GM23338 (cell line): ENCODE measurements at regions not wholly inside any gene's neighbourhood (a gene's known extent, or its start where the extent isn't known, plus 50 kb on each side); places are given as distances from the start of the nearest gene placed in this dataset.

ENCODE experiments used
- ATAC-seq: fragments of 200-7000 bp; cut with Tn5 transposase; 3 replicates; pipeline ENCODE4 v1.9.1; 2020
- DNase-seq: peaks from one replicate; pipeline ENCODE4 v3.0.0-alpha.2; 2015; ENCODE audit warnings: low spot score
- H2AFZ ChIP-seq: fragments of 200-600 bp; sonication (generic); 2 replicates; pipeline ENCODE4 v1.8.0; 2016; ENCODE audit warnings: antibody characterized with exemption, mild to moderate bottlenecking, moderate library complexity
- H3F3A ChIP-seq: fragments of 200-600 bp; sonication (generic); replicated peaks from 2 replicates; pipeline ENCODE4 v1.8.0; 2017; ENCODE audit warnings: antibody characterized with exemption, mixed run types, low read depth
- H3K27ac ChIP-seq: fragments of 200-600 bp; sonication (generic); 2 replicates; pipeline ENCODE4 v1.6.1; 2016; ENCODE audit warnings: low read depth
- H3K27me3 ChIP-seq: fragments of 200-600 bp; sonication (generic); 2 replicates; pipeline ENCODE4 v1.8.0; 2016; ENCODE audit warnings: mild to moderate bottlenecking, mixed run types, moderate library complexity; ENCODE audit not compliant: insufficient read depth
- H3K36me3 ChIP-seq: fragments of 200-600 bp; sonication (generic); 2 replicates; pipeline ENCODE4 v1.8.0; 2016; ENCODE audit warnings: mild to moderate bottlenecking; ENCODE audit not compliant: insufficient read depth
- H3K4me1 ChIP-seq: fragments of 200-600 bp; sonication (generic); 2 replicates; pipeline ENCODE4 v1.8.0; 2016; ENCODE audit warnings: mild to moderate bottlenecking, moderate library complexity; ENCODE audit not compliant: insufficient read depth
- H3K4me2 ChIP-seq: fragments of 200-600 bp; sonication (generic); 2 replicates; pipeline ENCODE4 v1.7.1; 2017; ENCODE audit warnings: mixed run types
- H3K4me3 ChIP-seq: fragments of 200-600 bp; sonication (generic); 2 replicates; pipeline ENCODE4 v1.6.1; 2016; ENCODE audit warnings: mixed run types
- H3K79me2 ChIP-seq: fragments of 200-600 bp; sonication (generic); replicated peaks from 2 replicates; pipeline ENCODE4 v1.8.0; 2017; ENCODE audit warnings: mild to moderate bottlenecking; ENCODE audit not compliant: insufficient read depth
- H3K9me2 ChIP-seq: fragments of 200-600 bp; sonication (generic); 2 replicates; pipeline ENCODE4 v1.8.0; 2017; ENCODE audit not compliant: insufficient read depth
- H4K20me1 ChIP-seq: fragments of 200-600 bp; sonication (generic); replicated peaks from 2 replicates; pipeline ENCODE4 v1.8.0; 2017; ENCODE audit warnings: mild to moderate bottlenecking; ENCODE audit not compliant: insufficient read depth
- H3K27ac Mint-ChIP-seq: 2 replicates; pipeline ENCODE4 v1.8.0; 2020; ENCODE audit warnings: inconsistent platforms, mild to moderate bottlenecking, moderate library complexity, mixed read lengths
- H3K27me3 Mint-ChIP-seq: 3 replicates; pipeline ENCODE4 v1.8.0; 2022; ENCODE audit warnings: low read depth, mild to moderate bottlenecking, moderate library complexity, mixed read lengths, inconsistent platforms; ENCODE audit not compliant: insufficient read depth, poor library complexity
- H3K36me3 Mint-ChIP-seq: 3 replicates; pipeline ENCODE4 v1.8.0; 2021; ENCODE audit warnings: low read depth, mild to moderate bottlenecking, inconsistent platforms, moderate library complexity, mixed read lengths
- H3K4me1 Mint-ChIP-seq: 3 replicates; pipeline ENCODE4 v1.8.0; 2020; ENCODE audit warnings: mild to moderate bottlenecking, inconsistent platforms, mixed read lengths
- H3K4me3 Mint-ChIP-seq: 3 replicates; pipeline ENCODE4 v1.8.0; 2021; ENCODE audit warnings: moderate library complexity, mild to moderate bottlenecking, inconsistent platforms, mixed read lengths
- H3K9me3 Mint-ChIP-seq: 3 replicates; pipeline ENCODE4 v1.8.0; 2020; ENCODE audit warnings: moderate library complexity, mild to moderate bottlenecking, inconsistent platforms, mixed read lengths
- CTCF ChIP-seq, 2 experiments: fragments of 200-600 bp in 1 of 2; sonication (generic) in 1 of 2; conservative IDR thresholded peaks; 2 replicates each; pipeline versions ENCODE4 v1.5.1 to v1.6.1; 2016 to 2017; ENCODE audit warnings: antibody characterized with exemption in 2 of 2, low read depth in 2 of 2, mild to moderate bottlenecking in 2 of 2, moderate library complexity in 1 of 2
- EZH2phosphoT487 ChIP-seq: fragments of 200-600 bp; sonication (generic); IDR thresholded peaks from one replicate; pipeline ENCODE4 v1.8.1; 2018; ENCODE audit warnings: antibody characterized with exemption; ENCODE audit not compliant: unreplicated experiment
- JUNB ChIP-seq: IDR thresholded peaks from one replicate; pipeline ENCODE4 v1.6.1; 2016; ENCODE audit warnings: antibody characterized with exemption; ENCODE audit not compliant: unreplicated experiment
- NANOG ChIP-seq: IDR thresholded peaks from 2 replicates; pipeline ENCODE4 v1.6.1; 2016; ENCODE audit warnings: antibody characterized with exemption, borderline replicate concordance
- POLR2AphosphoS5 ChIP-seq: IDR thresholded peaks from 2 replicates; pipeline ENCODE4 v1.6.1; 2016; ENCODE audit warnings: antibody characterized with exemption, low read depth
- ZNF114 ChIP-seq: fragments of 250-450 bp; sonication (Bioruptor Pico); IDR thresholded peaks from 2 replicates; pipeline ENCODE4 v1.5.0; 2020; ENCODE audit warnings: mild to moderate bottlenecking, moderate library complexity
- ZNF331 ChIP-seq: fragments of 250-450 bp; sonication (Bioruptor Pico); IDR thresholded peaks from 2 replicates; pipeline ENCODE4 v1.5.0; 2020; ENCODE audit warnings: low read depth, mild to moderate bottlenecking, moderate library complexity
- TF ChIP-seq, protein P1 (sequence below): IDR thresholded peaks from one replicate; pipeline ENCODE4 v1.6.1; 2018; ENCODE audit warnings: antibody characterized with exemption; ENCODE audit not compliant: unreplicated experiment

- H3K79me2 ChIP-seq: no peaks in the 10 kb centered on the region
- peaks cover 3% of the 10 kb centered on the region for H3K27me3 Mint-ChIP-seq
- peaks cover 3% of the 10 kb centered on the region for H3K36me3 Mint-ChIP-seq
- no peak overlapping the region for H2AFZ ChIP-seq
- H4K20me1 ChIP-seq: no peaks in the 10 kb centered on the region
- no peaks in the 10 kb centered on the region for H3K36me3 ChIP-seq
- H3K4me3 ChIP-seq: no peak overlapping the region
- H3K4me1 Mint-ChIP-seq: peaks cover 32% of the 10 kb centered on the region
- TF ChIP-seq JUNB (no peak), POLR2AphosphoS5 (no peak), ZNF114 (CRISPR knock-in tag) (no peak), CTCF (conservative IDR thresholded peaks at IDR 0.05; ENCODE audit: low read depth in 2 of 2) (no peak), NANOG (no peak), ZNF331 (CRISPR knock-in tag) (no peak)
- TF ChIP-seq, protein P1, sequence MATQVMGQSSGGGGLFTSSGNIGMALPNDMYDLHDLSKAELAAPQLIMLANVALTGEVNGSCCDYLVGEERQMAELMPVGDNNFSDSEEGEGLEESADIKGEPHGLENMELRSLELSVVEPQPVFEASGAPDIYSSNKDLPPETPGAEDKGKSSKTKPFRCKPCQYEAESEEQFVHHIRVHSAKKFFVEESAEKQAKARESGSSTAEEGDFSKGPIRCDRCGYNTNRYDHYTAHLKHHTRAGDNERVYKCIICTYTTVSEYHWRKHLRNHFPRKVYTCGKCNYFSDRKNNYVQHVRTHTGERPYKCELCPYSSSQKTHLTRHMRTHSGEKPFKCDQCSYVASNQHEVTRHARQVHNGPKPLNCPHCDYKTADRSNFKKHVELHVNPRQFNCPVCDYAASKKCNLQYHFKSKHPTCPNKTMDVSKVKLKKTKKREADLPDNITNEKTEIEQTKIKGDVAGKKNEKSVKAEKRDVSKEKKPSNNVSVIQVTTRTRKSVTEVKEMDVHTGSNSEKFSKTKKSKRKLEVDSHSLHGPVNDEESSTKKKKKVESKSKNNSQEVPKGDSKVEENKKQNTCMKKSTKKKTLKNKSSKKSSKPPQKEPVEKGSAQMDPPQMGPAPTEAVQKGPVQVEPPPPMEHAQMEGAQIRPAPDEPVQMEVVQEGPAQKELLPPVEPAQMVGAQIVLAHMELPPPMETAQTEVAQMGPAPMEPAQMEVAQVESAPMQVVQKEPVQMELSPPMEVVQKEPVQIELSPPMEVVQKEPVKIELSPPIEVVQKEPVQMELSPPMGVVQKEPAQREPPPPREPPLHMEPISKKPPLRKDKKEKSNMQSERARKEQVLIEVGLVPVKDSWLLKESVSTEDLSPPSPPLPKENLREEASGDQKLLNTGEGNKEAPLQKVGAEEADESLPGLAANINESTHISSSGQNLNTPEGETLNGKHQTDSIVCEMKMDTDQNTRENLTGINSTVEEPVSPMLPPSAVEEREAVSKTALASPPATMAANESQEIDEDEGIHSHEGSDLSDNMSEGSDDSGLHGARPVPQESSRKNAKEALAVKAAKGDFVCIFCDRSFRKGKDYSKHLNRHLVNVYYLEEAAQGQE: no peak
- H3K4me1 ChIP-seq: peaks cover 18% of the 10 kb centered on the region
- ATAC-seq (no peak), DNase-seq (no peak)
- H3K9me2 ChIP-seq: no peaks in the 10 kb centered on the region
- H3F3A ChIP-seq: no peaks in the 10 kb centered on the region
- no peak overlapping the region for H3K4me2 ChIP-seq
- H3K27me3 ChIP-seq: no peaks in the 10 kb centered on the region
- no peak overlapping the region for H3K27ac ChIP-seq
- H3K27ac Mint-ChIP-seq: no peak overlapping the region
- H3K4me3 Mint-ChIP-seq: no peak overlapping the region
- H3K9me3 Mint-ChIP-seq: peaks cover 10% of the 10 kb centered on the region; the same call in 2 of the 3 replicates
Measured at GRCh38 chr9:113755433-113755832, 120.7 kb upstream of the ZNF618 start.

- no peak overlapping the region for H3K27ac Mint-ChIP-seq
- peaks cover 32% of the 10 kb centered on the region for H3K4me1 Mint-ChIP-seq
- TF ChIP-seq EZH2phosphoT487 (no peak), CTCF (conservative IDR thresholded peaks at IDR 0.05; ENCODE audit: low read depth in 2 of 2) (no peak)
- TF ChIP-seq, protein P1: no peak
Measured at GRCh38 chr9:113756476-113757192, 119.5 kb upstream of the ZNF618 start.

More at GRCh38 chr9:113756476-113757192, 119.5 kb upstream of the ZNF618 start:
- Histone ChIP-seq H4K20me1 (no peaks in the 10 kb centered on the region), H2AFZ (0 out of 2 replicates have a peak overlapping the region, but pooled peaks have one; percentile 33), H3K4me3 (no peak overlapping the region), H3F3A (no peaks in the 10 kb centered on the region), H3K9me2 (no peaks in the 10 kb centered on the region), H3K4me1 (peaks cover 18% of the 10 kb centered on the region), H3K27me3 (no peaks in the 10 kb centered on the region), H3K79me2 (no peaks in the 10 kb centered on the region), H3K36me3 (no peaks in the 10 kb centered on the region), H3K4me2 (no peak overlapping the region), H3K27ac (no peak overlapping the region)
- no peak for ATAC-seq
- H3K4me3 Mint-ChIP-seq: no peak overlapping the region
- H3K9me3 Mint-ChIP-seq: peaks cover 10% of the 10 kb centered on the region; the same call in 2 of the 3 replicates
- DNase-seq: no peak
- peaks cover 3% of the 10 kb centered on the region for H3K27me3 Mint-ChIP-seq
- H3K36me3 Mint-ChIP-seq: peaks cover 3% of the 10 kb centered on the region
